MV-4-11 (cell line): ENCODE measurements at regions not wholly inside any gene's neighbourhood (a gene's known extent, or its start where the extent isn't known, plus 50 kb on each side); places are given as distances from the start of the nearest gene placed in this dataset.
"Not testable (repeated sequence)": the region's sequence is repeated elsewhere in the genome, so short reads cannot be mapped to it uniquely, and the experiment has no call there.

Experiments used
- DNase-seq: peaks from one replicate; lab custom pipeline; 2025; lab: John Stamatoyannopoulos, UW

- no peak for DNase-seq
Observed at GRCh38 chr14:45610318-45610717, 357.3 kb upstream of the MIS18BP1 start.

- no peak for DNase-seq
Observed at GRCh38 chr14:45587142-45587541, 334.1 kb upstream of the MIS18BP1 start.

GRCh38 chr14:45559626-45560025, 306.6 kb upstream of the MIS18BP1 start:
- DNase-seq, result no peak

GRCh38 chr14:45558183-45558582, 305.2 kb upstream of the MIS18BP1 start:
- no peak for DNase-seq

- DNase-seq, result no peak
Observed at GRCh38 chr14:45553981-45554380, 301.0 kb upstream of the MIS18BP1 start.

GRCh38 chr14:45551240-45551820, 298.3 kb upstream of the MIS18BP1 start:
- DNase-seq, result not testable (repeated sequence)

GRCh38 chr14:45531022-45531421, 278.0 kb upstream of the MIS18BP1 start:
- no peak for DNase-seq

- DNase-seq, result peak; percentile 28
Observed at GRCh38 chr14:45526715-45527549, 273.9 kb upstream of the MIS18BP1 start.

- DNase-seq, result no peak
Observed at GRCh38 chr14:45519766-45520165, 266.8 kb upstream of the MIS18BP1 start.

GRCh38 chr14:45492876-45493275, 239.9 kb upstream of the MIS18BP1 start:
- DNase-seq, result no peak

- DNase-seq, result no peak
Observed at GRCh38 chr14:45491914-45492313, 238.9 kb upstream of the MIS18BP1 start.

- DNase-seq, result no peak
Observed at GRCh38 chr14:45486599-45486998, 233.6 kb upstream of the MIS18BP1 start.

- no peak for DNase-seq
Observed at GRCh38 chr14:45467023-45467422, 214.0 kb upstream of the MIS18BP1 start.

- DNase-seq, result no peak
Observed at GRCh38 chr14:45434221-45434620, 181.2 kb upstream of the MIS18BP1 start.

GRCh38 chr14:45426685-45427282, 173.8 kb upstream of the MIS18BP1 start:
- peak; percentile 21 for DNase-seq

GRCh38 chr14:45406942-45407341, 153.9 kb upstream of the MIS18BP1 start:
- DNase-seq, result no peak

- no peak for DNase-seq
Observed at GRCh38 chr14:45400950-45401640, 148.1 kb upstream of the MIS18BP1 start.

- no peak for DNase-seq
Observed at GRCh38 chr14:45400509-45400908, 147.5 kb upstream of the MIS18BP1 start.

GRCh38 chr14:45381091-45381490, 128.1 kb upstream of the MIS18BP1 start:
- DNase-seq, result no peak

- no peak for DNase-seq
Observed at GRCh38 chr14:45377166-45377565, 124.2 kb upstream of the MIS18BP1 start.

GRCh38 chr14:45373877-45374276, 120.9 kb upstream of the MIS18BP1 start:
- DNase-seq, result no peak

GRCh38 chr14:45364565-45365156, 111.7 kb upstream of the MIS18BP1 start:
- DNase-seq, result no peak
